Trophoblast cell (in vitro differentiated cells and primary cell): ENCODE measurements at regions not wholly inside any gene's neighbourhood (a gene's known extent, or its start where the extent isn't known, plus 50 kb on each side); places are given as distances from the start of the nearest gene placed in this dataset.

Source experiments
- DNase-seq, 2 donors: peaks; one replicate each; pipeline ENCODE4 v3.0.0-alpha.2; 2016
- H2AFZ ChIP-seq: 2 replicates; pipeline ENCODE4 v1.6.1; 2013; ENCODE audit warnings: low read length, moderate library complexity, mild to moderate bottlenecking; ENCODE audit not compliant: insufficient read depth, poor library complexity
- H2AK5ac ChIP-seq: 2 replicates; pipeline ENCODE4 v1.6.1; 2013; ENCODE audit warnings: mild to moderate bottlenecking, low read length
- H2BK120ac ChIP-seq: 2 replicates; pipeline ENCODE4 v1.6.1; 2013; ENCODE audit warnings: low read length, mild to moderate bottlenecking, moderate library complexity; ENCODE audit not compliant: insufficient read depth, poor library complexity
- H2BK12ac ChIP-seq: 2 replicates; pipeline ENCODE4 v1.6.1; 2013; ENCODE audit warnings: mild to moderate bottlenecking, low read length, moderate library complexity
- H2BK5ac ChIP-seq: 2 replicates; pipeline ENCODE4 v1.6.1; 2013; ENCODE audit warnings: low read length, low read depth, moderate library complexity, mild to moderate bottlenecking; ENCODE audit not compliant: poor library complexity
- H3K14ac ChIP-seq: 2 replicates; pipeline ENCODE4 v1.6.1; 2013; ENCODE audit warnings: mild to moderate bottlenecking, low read length
- H3K18ac ChIP-seq: 2 replicates; pipeline ENCODE4 v1.6.1; 2013; ENCODE audit warnings: mild to moderate bottlenecking, low read length
- H3K23ac ChIP-seq: 2 replicates; pipeline ENCODE4 v1.6.1; 2013; ENCODE audit warnings: low read length
- H3K27ac ChIP-seq: 2 replicates; pipeline ENCODE4 v1.5.1; 2013; ENCODE audit warnings: low read depth, mild to moderate bottlenecking, inconsistent platforms, low read length, moderate library complexity
- H3K27me3 ChIP-seq: 2 replicates; pipeline ENCODE4 v1.6.1; 2013; ENCODE audit warnings: inconsistent platforms, mild to moderate bottlenecking, low read length, moderate library complexity; ENCODE audit not compliant: insufficient read depth
- H3K36me3 ChIP-seq, 2 experiments: 1 replicate in 1 of 2; 2 replicates in 1 of 2; pipeline ENCODE4 v1.6.1; 2013; ENCODE audit warnings: low read length in 2 of 2, mild to moderate bottlenecking in 2 of 2, moderate library complexity in 1 of 2; ENCODE audit not compliant: insufficient read depth in 2 of 2, control insufficient read depth in 1 of 2
- H3K4ac ChIP-seq: 2 replicates; pipeline ENCODE4 v1.6.1; 2013; ENCODE audit warnings: low read depth, mild to moderate bottlenecking, low read length, moderate library complexity
- H3K4me1 ChIP-seq, 2 experiments: 1 replicate in 1 of 2; 2 replicates in 1 of 2; pipeline ENCODE4 v1.6.1; 2013; ENCODE audit warnings: low read length in 2 of 2, mild to moderate bottlenecking in 2 of 2, moderate library complexity in 1 of 2; ENCODE audit not compliant: insufficient read depth in 2 of 2, control insufficient read depth in 1 of 2
- H3K4me2 ChIP-seq: 2 replicates; pipeline ENCODE4 v1.6.1; 2013; ENCODE audit warnings: inconsistent platforms, mild to moderate bottlenecking, low read length, moderate library complexity
- H3K4me3 ChIP-seq: 2 replicates; pipeline ENCODE4 v1.5.1; 2013; ENCODE audit warnings: mild to moderate bottlenecking, low read depth, low read length, inconsistent platforms
- H3K79me1 ChIP-seq: one replicate; pipeline ENCODE4 v1.6.1; 2013; ENCODE audit warnings: low read length
- H3K79me2 ChIP-seq: 2 replicates; pipeline ENCODE4 v1.6.1; 2013; ENCODE audit warnings: low read length, mild to moderate bottlenecking; ENCODE audit not compliant: control insufficient read depth, insufficient read depth, poor library complexity
- H3K9ac ChIP-seq: 2 replicates; pipeline ENCODE4 v1.6.1; 2013; ENCODE audit warnings: mild to moderate bottlenecking, low read length
- H3K9me3 ChIP-seq: 2 replicates; pipeline ENCODE4 v1.6.1; 2013; ENCODE audit warnings: low read depth, mild to moderate bottlenecking, control low read depth, inconsistent platforms, low read length; ENCODE audit not compliant: insufficient read depth
- H4K12ac ChIP-seq: 2 replicates; pipeline ENCODE4 v1.6.1; 2013; ENCODE audit warnings: low read depth, mild to moderate bottlenecking, low read length, moderate library complexity
- H4K8ac ChIP-seq: 2 replicates; pipeline ENCODE4 v1.6.1; 2013; ENCODE audit warnings: low read depth, mild to moderate bottlenecking, low read length, moderate library complexity
- H4K91ac ChIP-seq: one replicate; pipeline ENCODE4 v1.6.1; 2013; ENCODE audit warnings: low read depth, mild to moderate bottlenecking, low read length, moderate library complexity
- WGBS: extraction: QIAGEN DNeasy Blood & Tissue Kit; methylation state at CpG from one replicate; pipeline ENCODE4 v1.1.7; 2013; ENCODE audit warnings: missing lambda C conversion rate; ENCODE audit not compliant: insufficient read length, insufficient coverage; ENCODE audit errors: extremely low coverage; 5-methylcytosine and 5-hydroxymethylcytosine counted together

DNA sequence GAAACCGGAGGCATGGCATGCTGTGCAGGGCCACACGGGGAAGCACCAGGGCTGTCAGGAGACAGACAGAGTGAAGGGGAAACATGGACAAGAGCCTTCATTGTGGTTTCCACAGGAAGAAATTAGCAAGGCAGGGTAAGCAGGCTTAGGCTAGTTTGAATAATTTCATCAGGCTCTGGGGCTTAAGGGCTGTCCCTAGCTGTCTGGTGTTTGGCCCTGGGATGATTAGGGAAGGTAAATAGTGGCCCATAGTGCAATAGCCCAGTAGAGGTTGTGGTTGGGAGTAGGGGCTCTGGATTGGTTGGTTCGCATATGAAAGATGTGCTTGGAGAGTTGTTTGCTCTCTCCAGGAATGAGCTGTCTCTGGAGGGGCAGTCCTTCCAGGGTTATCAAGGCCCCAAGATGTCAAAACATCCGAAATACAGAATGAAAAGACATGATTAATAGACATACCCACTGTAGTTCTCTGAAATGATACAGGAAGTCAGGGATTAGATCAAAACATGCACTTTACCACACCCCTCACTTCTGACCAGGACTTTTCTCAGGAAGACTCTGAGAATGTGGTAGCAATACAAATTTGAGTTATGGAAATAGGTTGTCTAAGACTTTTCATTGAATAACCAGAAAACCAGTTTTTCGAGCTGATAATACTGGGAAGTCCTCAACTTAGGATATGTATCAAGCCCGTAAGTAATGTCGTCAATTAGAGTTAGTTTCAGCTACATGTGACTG is 224.9 kb upstream of the NFE2L3 start:
- Histone ChIP-seq H3K23ac (no peak overlapping the region), H3K36me3 (no peaks in the 10 kb centered on the region), H2BK5ac (no peak overlapping the region), H3K4me1 (no peaks in the 10 kb centered on the region), H2BK12ac (no peak overlapping the region), H2BK120ac (no peak overlapping the region), H3K9me3 (no peaks in the 10 kb centered on the region), H3K4me2 (no peak overlapping the region), H2AFZ (no peak overlapping the region), H3K4ac (no peak overlapping the region), H4K12ac (no peak overlapping the region), H3K79me2 (no peaks in the 10 kb centered on the region), H3K27ac (no peak overlapping the region), H3K27me3 (no peaks in the 10 kb centered on the region), H4K8ac (no peak overlapping the region), H3K79me1 (no peaks in the 10 kb centered on the region), H3K4me3 (no peak overlapping the region), H3K18ac (no peak overlapping the region), H3K14ac (no peak overlapping the region), H3K9ac (no peak overlapping the region), H4K91ac (no peak overlapping the region), H2AK5ac (no peak overlapping the region)
- WGBS = no CpG with 5 or more reads among the region's 7 CpGs
- no peak for DNase-seq

DNA sequence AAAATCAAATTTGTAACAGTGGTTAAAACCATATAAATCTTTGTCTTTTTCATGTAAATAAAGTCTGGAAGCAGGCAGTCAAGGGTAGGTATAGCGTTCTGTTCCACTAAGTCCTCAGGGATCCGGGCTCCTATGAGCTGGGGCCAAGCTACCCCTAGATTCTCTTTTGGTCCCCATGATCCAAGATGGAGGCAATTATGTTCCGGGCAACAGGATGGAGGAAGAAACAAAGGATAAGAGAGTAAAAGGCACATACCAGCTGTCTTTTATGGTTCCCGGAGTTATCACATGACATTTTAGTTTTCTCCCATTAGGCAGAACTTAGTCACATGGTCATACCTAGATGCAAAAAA is 224.4 kb upstream of the NFE2L3 start:
- Histone ChIP-seq H4K8ac (no peak overlapping the region), H3K9me3 (no peaks in the 10 kb centered on the region), H2AFZ (no peak overlapping the region), H2BK12ac (no peak overlapping the region), H3K27ac (no peak overlapping the region), H3K79me2 (no peaks in the 10 kb centered on the region), H3K4me2 (no peak overlapping the region), H3K36me3 (no peaks in the 10 kb centered on the region), H3K23ac (no peak overlapping the region), H4K12ac (no peak overlapping the region), H3K18ac (no peak overlapping the region), H3K79me1 (no peaks in the 10 kb centered on the region), H4K91ac (no peak overlapping the region), H2BK5ac (no peak overlapping the region), H3K14ac (no peak overlapping the region), H3K9ac (no peak overlapping the region), H3K27me3 (no peaks in the 10 kb centered on the region), H3K4me1 (no peaks in the 10 kb centered on the region), H3K4ac (no peak overlapping the region), H2BK120ac (no peak overlapping the region), H3K4me3 (no peak overlapping the region), H2AK5ac (no peak overlapping the region)
- no CpG with 5 or more reads among the region's 4 CpGs for WGBS
- DNase-seq = no peak

GRCh38 chr7:25928549-25929330 is 223.3 kb upstream of the NFE2L3 start:
- Histone ChIP-seq H3K4me1 (no peaks in the 10 kb centered on the region), H3K4me2 (no peak overlapping the region), H4K8ac (no peak overlapping the region), H3K36me3 (no peaks in the 10 kb centered on the region), H2AFZ (no peak overlapping the region), H3K18ac (no peak overlapping the region), H4K12ac (no peak overlapping the region), H3K23ac (no peak overlapping the region), H3K4ac (no peak overlapping the region), H3K4me3 (no peak overlapping the region), H3K9ac (no peak overlapping the region), H3K27me3 (no peaks in the 10 kb centered on the region), H4K91ac (no peak overlapping the region), H3K27ac (no peak overlapping the region), H3K14ac (no peak overlapping the region), H2BK12ac (no peak overlapping the region), H2AK5ac (no peak overlapping the region), H2BK5ac (no peak overlapping the region), H3K79me1 (no peaks in the 10 kb centered on the region), H3K9me3 (no peaks in the 10 kb centered on the region), H2BK120ac (no peak overlapping the region), H3K79me2 (no peaks in the 10 kb centered on the region)
- DNase-seq = no peak
- WGBS = no CpG with 5 or more reads among the region's 5 CpGs

GRCh38 chr7:25929448-25929847 is 222.6 kb upstream of the NFE2L3 start:
- no peaks in the 10 kb centered on the region for H3K9me3 ChIP-seq
- no peak overlapping the region for H2AFZ ChIP-seq
- no peak overlapping the region for H3K18ac ChIP-seq
- H2BK5ac ChIP-seq = no peak overlapping the region
- no peaks in the 10 kb centered on the region for H3K79me1 ChIP-seq
- H2BK120ac ChIP-seq = no peak overlapping the region
- H3K79me2 ChIP-seq = no peaks in the 10 kb centered on the region
- no peak overlapping the region for H3K4me2 ChIP-seq
- no peak overlapping the region for H2BK12ac ChIP-seq
- no peak overlapping the region for H3K9ac ChIP-seq
- H3K14ac ChIP-seq = no peak overlapping the region
- H3K36me3 ChIP-seq = no peaks in the 10 kb centered on the region
- WGBS = no CpG with 5 or more reads among the region's 5 CpGs
- DNase-seq = no peak
- H4K12ac ChIP-seq = no peak overlapping the region
- H2AK5ac ChIP-seq = no peak overlapping the region
- no peak overlapping the region for H4K8ac ChIP-seq
- H3K4ac ChIP-seq = no peak overlapping the region
- H3K4me1 ChIP-seq = no peaks in the 10 kb centered on the region
- H3K27ac ChIP-seq = no peak overlapping the region
- H4K91ac ChIP-seq = no peak overlapping the region
- H3K4me3 ChIP-seq = no peak overlapping the region
- no peak overlapping the region for H3K23ac ChIP-seq
- H3K27me3 ChIP-seq = no peaks in the 10 kb centered on the region
